HL-60 (cell line): ENCODE measurements at regions not wholly inside any gene's neighbourhood (a gene's known extent, or its start where the extent isn't known, plus 50 kb on each side); places are given as distances from the start of the nearest gene placed in this dataset.
"Not testable (repeated sequence)": the region's sequence is repeated elsewhere in the genome, so short reads cannot be mapped to it uniquely, and the experiment has no call there.

Source experiments
- CTCF ChIP-seq: IDR thresholded peaks from one replicate; pipeline ENCODE4 v1.5.1; 2011; ENCODE audit warnings: low read length, control low read depth, inconsistent platforms; ENCODE audit not compliant: insufficient read depth
- GABPA ChIP-seq: IDR thresholded peaks from 2 replicates; pipeline ENCODE4 v1.6.1; 2012; ENCODE audit warnings: low read depth
- POLR2AphosphoS5 ChIP-seq: IDR thresholded peaks from 2 replicates; pipeline ENCODE4 v1.6.1; 2012; ENCODE audit warnings: low read depth
- SPI1 ChIP-seq: IDR thresholded peaks from 2 replicates; pipeline ENCODE4 v1.6.1; 2012; ENCODE audit warnings: low read depth, mild to moderate bottlenecking, borderline replicate concordance

GRCh38 chr6:85045767-85046166, 281.4 kb upstream of the TBX18 start:
- TF ChIP-seq CTCF, GABPA, POLR2AphosphoS5, SPI1: not testable (repeated sequence)
